PC-3 (cell line): ENCODE measurements at regions not wholly inside any gene's neighbourhood (a gene's known extent, or its start where the extent isn't known, plus 50 kb on each side); places are given as distances from the start of the nearest gene placed in this dataset.

Experiments used
- ATAC-seq: fragments of 200-7000 bp; cut with Tn5 transposase; 2 replicates; pipeline ENCODE4 v1.9.1; 2020; ENCODE audit warnings: mild to moderate bottlenecking, moderate library complexity
- BruUV-seq: library from RNA; stranded (reverse); fragments of 400-500 nt; replicated peaks from 2 replicates; lab custom pipeline; 2021; lab: Mats Ljungman, UMichigan
- CTCF ChIA-PET: fragments of 300-600 bp; sonication (Branson Sonifier 250); formaldehyde crosslinking; loops from one replicate; lab custom pipeline; 2022; ENCODE audit warnings: antibody characterized with exemption; lab: Charles Lee
- POLR2A ChIA-PET: fragments of 300-600 bp; sonication (Branson Sonifier 250); formaldehyde crosslinking; loops from one replicate; lab custom pipeline; 2022; ENCODE audit warnings: antibody characterized with exemption; ENCODE audit not compliant: unreplicated experiment; lab: Charles Lee
- DNase-seq: peaks from one replicate; pipeline ENCODE4 v3.0.0-alpha.2; 2015
- H2AFZ ChIP-seq: fragments of 300-600 bp; sonication (generic); 2 replicates; pipeline ENCODE4 v1.6.0; 2016; ENCODE audit warnings: antibody characterized with exemption, low read length
- H3F3A ChIP-seq: fragments of 300-600 bp; sonication (generic); one replicate; pipeline ENCODE4 v1.6.0; 2017; ENCODE audit warnings: antibody characterized with exemption, low read length, control low read depth, mild to moderate bottlenecking; ENCODE audit not compliant: unreplicated experiment
- H3K27ac ChIP-seq: fragments of 300-600 bp; sonication (generic); 2 replicates; pipeline ENCODE4 v1.5.1; 2016; ENCODE audit warnings: mild to moderate bottlenecking, low read length
- H3K27me3 ChIP-seq: fragments of 300-600 bp; sonication (generic); 2 replicates; pipeline ENCODE4 v1.6.1; 2016; ENCODE audit warnings: low read length, mixed read lengths
- H3K36me3 ChIP-seq: fragments of 300-600 bp; sonication (generic); 2 replicates; pipeline ENCODE4 v1.6.1; 2016; ENCODE audit warnings: low read depth, mixed run types, low read length, mixed read lengths
- H3K4me1 ChIP-seq: fragments of 300-600 bp; sonication (generic); 2 replicates; pipeline ENCODE4 v1.5.1; 2016; ENCODE audit warnings: low read length; ENCODE audit not compliant: insufficient read depth
- H3K4me2 ChIP-seq: fragments of 300-600 bp; sonication (generic); 2 replicates; pipeline ENCODE4 v1.6.0; 2016; ENCODE audit warnings: low read length
- H3K4me3 ChIP-seq: fragments of 300-600 bp; sonication (generic); 2 replicates; pipeline ENCODE4 v1.5.1; 2016; ENCODE audit warnings: mild to moderate bottlenecking, low read length, mixed read lengths
- H3K79me2 ChIP-seq: fragments of 300-600 bp; sonication (generic); 2 replicates; pipeline ENCODE4 v1.6.1; 2017; ENCODE audit warnings: low read length, mixed read lengths
- H3K9ac ChIP-seq: fragments of 300-600 bp; sonication (generic); 2 replicates; pipeline ENCODE4 v1.6.0; 2016; ENCODE audit warnings: mild to moderate bottlenecking, low read length
- H3K9me2 ChIP-seq: fragments of 300-600 bp; sonication (generic); replicated peaks from 2 replicates; pipeline ENCODE4 v1.6.1; 2016; ENCODE audit warnings: mixed run types, low read length, mixed read lengths
- H3K9me3 ChIP-seq: fragments of 300-600 bp; sonication (generic); 2 replicates; pipeline ENCODE4 v1.6.1; 2016; ENCODE audit warnings: low read length, mixed read lengths
- H4K20me1 ChIP-seq: fragments of 300-600 bp; sonication (generic); 2 replicates; pipeline ENCODE4 v1.6.1; 2016; ENCODE audit warnings: low read length, mixed read lengths
- EZH2 ChIP-seq: fragments of 300-600 bp; sonication (generic); IDR thresholded peaks from one replicate; pipeline ENCODE4 v1.6.1; 2017; ENCODE audit warnings: antibody characterized with exemption, mild to moderate bottlenecking, low read length; ENCODE audit not compliant: unreplicated experiment
- EZH2phosphoT487 ChIP-seq: fragments of 300-600 bp; sonication (generic); IDR thresholded peaks from 2 replicates; pipeline ENCODE4 v1.6.1; 2018; ENCODE audit warnings: mild to moderate bottlenecking, antibody characterized with exemption, low read length, borderline replicate concordance
- intact Hi-C: fragments of 100-400 bp; cut with micrococcal nuclease; formaldehyde crosslinking; loops from 2 replicates; pipeline ENCODE4 v1.9.0; 2023
- TF ChIP-seq, protein P1 (sequence below): fragments of 300-600 bp; sonication (generic); conservative IDR thresholded peaks from 2 replicates; pipeline ENCODE4 v1.5.1; 2017; ENCODE audit warnings: antibody characterized with exemption, low read depth, mild to moderate bottlenecking, low read length

DNA sequence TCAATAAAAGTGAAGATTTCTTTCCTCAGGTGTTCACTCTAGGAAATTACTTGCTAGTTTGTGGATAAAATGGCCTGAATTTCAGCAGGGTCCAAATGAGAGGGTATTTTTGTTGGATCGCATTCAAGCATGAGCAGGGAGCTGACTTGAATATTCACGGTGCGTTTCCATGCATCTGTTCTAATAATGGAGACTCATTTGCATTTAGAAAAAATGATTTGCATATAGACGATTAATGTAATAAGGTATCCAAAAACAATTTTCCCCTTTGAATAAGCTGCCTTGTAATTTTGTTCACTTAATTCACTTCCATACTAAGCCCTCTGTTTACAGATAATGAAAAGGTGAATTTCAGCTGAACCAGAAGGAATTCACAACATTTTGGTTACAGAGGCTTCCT lies 130.9 kb upstream of the AJAP1 start:
- CTCF ChIA-PET, result no interaction called here

DNA sequence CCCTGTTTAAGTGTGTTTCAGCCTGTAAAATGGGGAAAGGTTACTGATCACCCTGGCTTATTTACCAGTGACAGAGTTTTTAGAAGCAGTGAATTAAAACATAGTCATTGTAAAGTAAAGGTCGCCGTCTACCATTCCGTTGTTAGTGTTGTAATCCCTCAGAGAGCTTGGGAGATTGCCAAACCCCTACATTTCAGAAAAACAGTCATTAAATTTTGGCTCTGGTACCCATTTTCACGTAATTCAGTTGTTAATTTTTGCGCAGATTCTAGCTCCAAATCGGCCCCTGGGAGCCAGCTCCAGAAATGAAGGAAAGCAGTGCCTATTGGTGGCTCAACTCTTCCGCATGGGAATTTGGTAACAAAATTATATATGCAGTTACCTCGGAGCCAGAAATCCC lies 127.7 kb upstream of the AJAP1 start:
- Histone ChIP-seq H3K4me2 (no peak overlapping the region), H3F3A (no peaks in the 10 kb centered on the region), H2AFZ (no peak overlapping the region), H3K4me1 (no peaks in the 10 kb centered on the region), H3K79me2 (no peaks in the 10 kb centered on the region), H3K9me2 (no peaks in the 10 kb centered on the region), H3K27me3 (peaks cover 38% of the 10 kb centered on the region), H3K36me3 (no peaks in the 10 kb centered on the region), H3K9ac (no peak overlapping the region), H3K9me3 (0 out of 2 replicates have a peak, but pooled peaks cover 7% of the 10 kb centered on the region), H3K27ac (no peak overlapping the region), H4K20me1 (no peaks in the 10 kb centered on the region), H3K4me3 (no peak overlapping the region)
- TF ChIP-seq EZH2phosphoT487 (no peak), EZH2 (no peak)
- TF ChIP-seq, protein P1, sequence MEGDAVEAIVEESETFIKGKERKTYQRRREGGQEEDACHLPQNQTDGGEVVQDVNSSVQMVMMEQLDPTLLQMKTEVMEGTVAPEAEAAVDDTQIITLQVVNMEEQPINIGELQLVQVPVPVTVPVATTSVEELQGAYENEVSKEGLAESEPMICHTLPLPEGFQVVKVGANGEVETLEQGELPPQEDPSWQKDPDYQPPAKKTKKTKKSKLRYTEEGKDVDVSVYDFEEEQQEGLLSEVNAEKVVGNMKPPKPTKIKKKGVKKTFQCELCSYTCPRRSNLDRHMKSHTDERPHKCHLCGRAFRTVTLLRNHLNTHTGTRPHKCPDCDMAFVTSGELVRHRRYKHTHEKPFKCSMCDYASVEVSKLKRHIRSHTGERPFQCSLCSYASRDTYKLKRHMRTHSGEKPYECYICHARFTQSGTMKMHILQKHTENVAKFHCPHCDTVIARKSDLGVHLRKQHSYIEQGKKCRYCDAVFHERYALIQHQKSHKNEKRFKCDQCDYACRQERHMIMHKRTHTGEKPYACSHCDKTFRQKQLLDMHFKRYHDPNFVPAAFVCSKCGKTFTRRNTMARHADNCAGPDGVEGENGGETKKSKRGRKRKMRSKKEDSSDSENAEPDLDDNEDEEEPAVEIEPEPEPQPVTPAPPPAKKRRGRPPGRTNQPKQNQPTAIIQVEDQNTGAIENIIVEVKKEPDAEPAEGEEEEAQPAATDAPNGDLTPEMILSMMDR, result no peak
- no TSS peak for BruUV-seq
- intact Hi-C loops, result no loop called here
- DNase-seq, result no peak
- CTCF ChIA-PET, result no interaction called here
- POLR2A ChIA-PET, result no interaction called here
- no peak for ATAC-seq

More for the DNA sequence above, 130.9 kb upstream of the AJAP1 start:
- Histone ChIP-seq H2AFZ (no peak overlapping the region), H3K9me3 (0 out of 2 replicates have a peak, but pooled peaks cover 7% of the 10 kb centered on the region), H4K20me1 (no peaks in the 10 kb centered on the region), H3F3A (no peaks in the 10 kb centered on the region), H3K4me3 (no peak overlapping the region), H3K4me2 (no peak overlapping the region), H3K27me3 (peaks cover 22% of the 10 kb centered on the region), H3K9me2 (no peaks in the 10 kb centered on the region), H3K79me2 (no peaks in the 10 kb centered on the region), H3K27ac (no peak overlapping the region), H3K4me1 (no peaks in the 10 kb centered on the region), H3K9ac (no peak overlapping the region), H3K36me3 (no peaks in the 10 kb centered on the region)
- POLR2A ChIA-PET, result no interaction called here
- TF ChIP-seq EZH2phosphoT487 (no peak), EZH2 (no peak)
- TF ChIP-seq, protein P1, result no peak
- BruUV-seq, result no TSS peak
- DNase-seq (no peak), ATAC-seq (no peak)
- intact Hi-C loops, result no loop called here

DNA sequence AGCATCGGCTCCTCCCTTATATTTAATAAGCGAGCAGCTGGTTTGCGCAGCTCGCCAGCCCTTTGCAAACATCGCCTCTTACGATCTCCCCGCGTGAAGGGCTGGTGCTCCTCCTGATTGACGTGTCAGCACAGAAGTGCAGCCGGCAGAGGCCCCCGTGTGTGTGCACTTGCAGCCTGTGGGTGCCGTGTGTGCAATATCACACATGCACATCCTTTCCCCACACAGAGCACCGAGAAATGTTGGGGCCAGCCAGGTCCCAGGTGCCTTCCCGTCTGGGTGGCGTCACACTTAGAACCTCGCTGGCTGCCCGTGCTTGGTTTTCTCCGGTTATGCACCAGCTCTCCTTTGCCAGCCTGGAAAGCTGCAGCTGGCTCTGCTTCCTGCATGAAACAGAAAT lies 126.6 kb upstream of the AJAP1 start:
- H3K9me2 ChIP-seq, result no peaks in the 10 kb centered on the region
- ATAC-seq (no peak), DNase-seq (no peak)
- TF ChIP-seq EZH2 (no peak), EZH2phosphoT487 (no peak)
- TF ChIP-seq, protein P1, result no peak
- no peaks in the 10 kb centered on the region for H3F3A ChIP-seq
- H3K27me3 ChIP-seq, result peaks cover 38% of the 10 kb centered on the region
- H3K27ac ChIP-seq, result no peak overlapping the region
- H3K9ac ChIP-seq, result no peak overlapping the region
- H3K4me1 ChIP-seq, result no peaks in the 10 kb centered on the region
- no TSS peak for BruUV-seq
- H4K20me1 ChIP-seq, result no peaks in the 10 kb centered on the region
- H3K9me3 ChIP-seq, result 0 out of 2 replicates have a peak, but pooled peaks cover 14% of the 10 kb centered on the region
- H2AFZ ChIP-seq, result no peak overlapping the region
- CTCF ChIA-PET, result no interaction called here
- intact Hi-C loops, result no loop called here
- no peaks in the 10 kb centered on the region for H3K79me2 ChIP-seq
- POLR2A ChIA-PET, result no interaction called here
- no peak overlapping the region for H3K4me3 ChIP-seq
- H3K4me2 ChIP-seq, result no peak overlapping the region
- no peaks in the 10 kb centered on the region for H3K36me3 ChIP-seq
